ENCODE measurements at regions not wholly inside any gene's neighbourhood (a gene's known extent, or its start where the extent isn't known, plus 50 kb on each side); places are given as distances from the start of the nearest gene placed in this dataset.
"Not testable (repeated sequence)": the region's sequence is repeated elsewhere in the genome, so short reads cannot be mapped to it uniquely, and the experiment has no call there.

DNA sequence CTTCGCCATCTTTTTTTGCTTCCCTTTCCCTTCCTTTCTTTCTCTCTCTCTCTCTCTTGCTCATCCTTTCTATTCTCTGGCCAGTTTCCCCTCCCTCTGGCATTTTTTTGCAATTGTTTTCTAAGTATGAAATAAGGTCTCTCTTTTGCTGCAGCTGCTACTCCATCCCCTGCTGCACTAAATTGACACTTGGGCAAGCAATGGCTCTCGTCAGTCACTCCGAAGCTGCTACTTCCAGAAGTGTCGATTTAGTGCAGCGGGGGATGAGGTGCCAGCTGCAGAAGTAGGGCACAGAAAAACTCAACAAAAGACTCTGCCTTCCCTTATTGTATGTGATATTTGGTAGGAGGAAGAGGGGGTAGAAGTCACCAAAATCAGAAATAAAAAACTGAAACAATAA, 642.3 kb downstream of the RWDD3 start:
- Histone ChIP-seq H3K27ac (no peak overlapping the region), H3K9me3 (ENCODE audit: low read depth, low read length) (no peaks in the 10 kb centered on the region), H3K4me3 (no peak overlapping the region), H3K9ac (ENCODE audit: insufficient read length) (no peak overlapping the region), H3K36me3 (ENCODE audit: insufficient read depth, low read length) (no peaks in the 10 kb centered on the region)
- no peak for TF ChIP-seq EZH2 (IDR thresholded peaks at IDR 0.05)
- TF ChIP-seq FOXP2 (optimal IDR thresholded peaks at IDR 0.05; ENCODE audit: control extremely low read depth, extremely low read length, insufficient read depth) = no peak
- TF ChIP-seq POLR2AphosphoS5 (IDR thresholded peaks at IDR 0.05; ENCODE audit: borderline replicate concordance, low read depth, low read length) = no peak
- no peak for DNase-seq (ENCODE audit: low read depth, low spot score)

DNA sequence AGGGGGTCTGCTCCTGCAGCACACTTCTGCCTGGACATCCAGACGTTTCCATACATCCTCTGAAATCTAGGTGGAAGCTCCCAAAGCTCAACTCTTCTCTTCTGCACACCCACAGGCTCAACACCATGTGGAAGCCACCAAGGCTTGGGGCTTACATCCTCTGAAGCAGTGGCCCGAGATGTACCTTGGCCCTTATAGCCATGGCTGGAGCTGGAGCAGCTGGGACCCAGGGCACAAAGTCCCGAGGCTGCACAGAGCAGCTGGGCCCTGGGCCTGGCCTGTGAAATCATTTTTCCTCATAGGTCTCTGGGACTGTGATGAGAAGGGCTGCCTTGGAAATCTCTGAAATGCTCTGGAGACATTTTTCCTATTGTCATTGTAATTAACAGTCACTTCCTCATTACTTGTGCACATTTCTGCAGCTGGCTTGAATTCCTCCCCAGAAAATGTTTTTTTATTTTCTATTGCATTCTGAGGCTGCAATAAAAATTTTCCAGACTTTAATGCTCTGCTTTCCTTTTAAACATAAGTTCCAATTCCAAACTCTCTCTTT, 645.6 kb downstream of the RWDD3 start:
- no peak for DNase-seq (ENCODE audit: low read depth, low spot score)

DNA sequence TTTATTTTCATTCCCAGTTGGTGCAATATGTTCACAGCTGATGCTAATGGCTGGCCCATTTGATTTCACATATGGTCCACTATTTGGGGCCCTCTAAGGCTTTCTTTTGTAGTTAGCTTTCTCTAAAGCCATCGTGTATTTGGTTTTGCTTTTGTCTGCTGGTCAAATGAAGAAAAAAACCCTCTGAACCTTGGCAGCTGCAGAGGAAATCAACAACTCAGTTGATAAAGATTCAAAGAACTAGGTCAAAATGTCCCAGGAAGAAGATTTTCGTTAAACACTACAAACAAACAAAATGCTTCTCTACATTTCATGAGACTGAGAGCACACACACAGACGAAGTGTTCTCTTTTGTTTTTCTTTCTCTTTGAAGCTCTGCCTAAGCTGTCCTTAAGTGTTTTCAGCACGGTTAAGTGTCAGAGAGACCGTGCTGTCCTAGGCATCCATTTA, 655.0 kb downstream of the RWDD3 start:
- TF ChIP-seq FOXP2 (optimal IDR thresholded peaks at IDR 0.05; ENCODE audit: control extremely low read depth, extremely low read length, insufficient read depth) (no peak), POLR2AphosphoS5 (IDR thresholded peaks at IDR 0.05; ENCODE audit: borderline replicate concordance, low read depth, low read length) (no peak), EZH2 (IDR thresholded peaks at IDR 0.05) (no peak)
- no peak overlapping the region for H3K4me3 ChIP-seq
- no peak for DNase-seq (ENCODE audit: low read depth, low spot score)
- H3K9me3 ChIP-seq (ENCODE audit: low read depth, low read length) = no peaks in the 10 kb centered on the region
- H3K27ac ChIP-seq = no peak overlapping the region
- no peak overlapping the region for H3K9ac ChIP-seq (ENCODE audit: insufficient read length)
- no peaks in the 10 kb centered on the region for H3K36me3 ChIP-seq (ENCODE audit: insufficient read depth, low read length)

More for the DNA sequence above, 645.6 kb downstream of the RWDD3 start:
- Histone ChIP-seq H3K9me3 (ENCODE audit: low read depth, low read length) (no peaks in the 10 kb centered on the region), H3K9ac (ENCODE audit: insufficient read length) (no peak overlapping the region), H3K36me3 (ENCODE audit: insufficient read depth, low read length) (no peaks in the 10 kb centered on the region), H3K27ac (no peak overlapping the region), H3K4me3 (no peak overlapping the region)
- TF ChIP-seq FOXP2 (optimal IDR thresholded peaks at IDR 0.05; ENCODE audit: control extremely low read depth, extremely low read length, insufficient read depth) = no peak
- TF ChIP-seq EZH2 (IDR thresholded peaks at IDR 0.05) = no peak
- no peak for TF ChIP-seq POLR2AphosphoS5 (IDR thresholded peaks at IDR 0.05; ENCODE audit: borderline replicate concordance, low read depth, low read length)

DNA sequence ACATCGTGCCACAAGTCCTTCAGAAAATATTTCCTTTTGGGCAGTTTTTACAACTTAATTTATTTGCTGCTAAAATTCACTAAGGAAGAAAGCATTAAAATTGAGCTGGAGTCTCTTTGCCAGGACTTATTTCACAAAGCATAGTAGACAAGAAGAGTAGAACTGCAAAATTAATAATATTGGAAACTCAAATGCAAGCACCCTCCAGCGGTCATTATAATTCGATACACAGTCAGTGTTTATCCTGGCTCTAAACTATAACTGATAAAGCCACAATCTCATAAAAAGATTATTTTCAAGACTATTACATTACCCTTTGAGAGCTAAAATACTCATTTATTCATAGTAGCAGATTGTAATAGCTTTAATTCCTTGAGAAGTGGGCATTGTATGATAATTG, 655.4 kb downstream of the RWDD3 start:
- no peaks in the 10 kb centered on the region for H3K36me3 ChIP-seq (ENCODE audit: insufficient read depth, low read length)
- no peak overlapping the region for H3K4me3 ChIP-seq
- no peak for TF ChIP-seq POLR2AphosphoS5 (IDR thresholded peaks at IDR 0.05; ENCODE audit: borderline replicate concordance, low read depth, low read length)
- no peak for TF ChIP-seq FOXP2 (optimal IDR thresholded peaks at IDR 0.05; ENCODE audit: control extremely low read depth, extremely low read length, insufficient read depth)
- TF ChIP-seq EZH2 (IDR thresholded peaks at IDR 0.05) = no peak
- H3K9ac ChIP-seq (ENCODE audit: insufficient read length) = no peak overlapping the region
- no peak for DNase-seq (ENCODE audit: low read depth, low spot score)
- no peak overlapping the region for H3K27ac ChIP-seq
- no peaks in the 10 kb centered on the region for H3K9me3 ChIP-seq (ENCODE audit: low read depth, low read length)

DNA sequence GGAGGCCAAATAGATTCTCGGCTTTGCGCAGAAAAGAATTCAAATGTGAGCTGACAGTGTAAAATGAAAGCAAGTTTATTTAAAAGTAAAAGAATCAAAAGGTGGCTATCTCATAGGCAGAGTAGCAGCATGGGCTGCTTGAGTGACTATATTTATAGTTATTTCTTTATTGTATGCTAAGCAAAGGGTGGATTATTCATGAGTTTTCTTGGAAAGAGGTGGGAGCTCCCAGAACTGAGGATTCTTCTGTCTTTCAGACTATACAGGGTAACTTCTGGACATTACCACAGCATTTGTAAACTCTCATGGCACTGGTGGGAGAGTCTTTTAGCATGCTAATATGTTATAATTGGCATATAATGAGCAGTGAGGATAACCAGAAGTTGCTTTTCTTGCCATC, 659.9 kb downstream of the RWDD3 start:
- DNase-seq (ENCODE audit: low read depth, low spot score) = no peak

DNA sequence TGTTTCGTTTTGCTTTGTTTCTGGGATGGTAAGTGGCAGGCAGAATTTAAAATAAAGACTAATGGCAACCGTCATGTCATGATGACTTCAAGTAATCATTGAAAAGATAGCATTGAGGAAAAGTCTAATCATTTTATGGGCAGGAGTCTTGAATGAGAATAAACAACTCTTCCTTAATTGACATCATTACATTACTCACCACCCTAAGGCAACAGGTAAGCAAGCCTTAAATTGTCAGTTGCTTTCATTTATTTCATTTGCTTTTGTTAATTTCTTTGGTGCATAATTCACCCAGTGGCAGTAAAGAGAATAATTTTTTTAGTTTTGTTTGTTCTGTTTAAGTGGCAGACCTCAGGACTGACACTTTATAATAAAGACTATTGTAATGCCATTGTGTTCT, 669.0 kb downstream of the RWDD3 start:
- H3K9ac ChIP-seq (ENCODE audit: insufficient read length) = no peak overlapping the region
- TF ChIP-seq FOXP2 (optimal IDR thresholded peaks at IDR 0.05; ENCODE audit: control extremely low read depth, extremely low read length, insufficient read depth) (no peak), EZH2 (IDR thresholded peaks at IDR 0.05) (no peak), POLR2AphosphoS5 (IDR thresholded peaks at IDR 0.05; ENCODE audit: borderline replicate concordance, low read depth, low read length) (no peak)
- H3K27ac ChIP-seq = no peak overlapping the region
- DNase-seq (ENCODE audit: low read depth, low spot score) = no peak
- H3K36me3 ChIP-seq (ENCODE audit: insufficient read depth, low read length) = no peaks in the 10 kb centered on the region
- no peaks in the 10 kb centered on the region for H3K9me3 ChIP-seq (ENCODE audit: low read depth, low read length)
- H3K4me3 ChIP-seq = no peak overlapping the region

More for the DNA sequence above, 659.9 kb downstream of the RWDD3 start:
- Histone ChIP-seq H3K36me3 (ENCODE audit: insufficient read depth, low read length) (no peaks in the 10 kb centered on the region), H3K9ac (ENCODE audit: insufficient read length) (no peak overlapping the region), H3K4me3 (no peak overlapping the region), H3K27ac (no peak overlapping the region), H3K9me3 (ENCODE audit: low read depth, low read length) (no peaks in the 10 kb centered on the region)
- TF ChIP-seq EZH2 (IDR thresholded peaks at IDR 0.05) = no peak
- TF ChIP-seq POLR2AphosphoS5 (IDR thresholded peaks at IDR 0.05; ENCODE audit: borderline replicate concordance, low read depth, low read length) = no peak

DNA sequence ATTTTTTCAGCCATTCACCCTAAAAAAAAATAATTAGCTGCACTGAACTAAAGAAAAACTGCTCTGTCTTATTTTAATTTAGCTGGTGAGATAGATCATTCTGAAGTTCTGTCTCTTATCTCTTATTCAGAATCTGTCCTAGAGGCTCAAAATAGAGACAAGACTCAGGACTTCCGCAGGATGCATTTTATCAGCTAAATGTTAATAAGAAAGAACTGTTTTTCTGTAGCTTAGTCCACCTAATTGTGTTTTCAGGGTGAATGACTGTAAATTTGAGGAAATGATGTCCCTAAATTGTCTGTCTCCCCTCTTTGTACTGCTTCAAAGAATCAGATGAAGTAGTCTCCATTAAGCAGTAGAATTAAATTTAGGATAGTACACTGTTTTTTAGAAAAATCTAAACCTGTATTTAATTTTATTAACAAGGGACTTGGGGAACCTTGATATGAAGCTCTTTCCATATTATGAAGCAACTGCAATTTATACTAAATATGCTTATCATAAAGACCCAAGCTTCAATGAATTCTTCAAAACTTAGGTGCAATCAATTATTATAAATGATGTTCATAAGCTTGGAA, 671.9 kb downstream of the RWDD3 start:
- Histone ChIP-seq H3K9me3 (ENCODE audit: low read depth, low read length) (no peaks in the 10 kb centered on the region), H3K9ac (ENCODE audit: insufficient read length) (no peak overlapping the region), H3K27ac (no peak overlapping the region), H3K36me3 (ENCODE audit: insufficient read depth, low read length) (no peaks in the 10 kb centered on the region), H3K4me3 (no peak overlapping the region)
- TF ChIP-seq FOXP2 (optimal IDR thresholded peaks at IDR 0.05; ENCODE audit: control extremely low read depth, extremely low read length, insufficient read depth) = no peak
- TF ChIP-seq POLR2AphosphoS5 (IDR thresholded peaks at IDR 0.05; ENCODE audit: borderline replicate concordance, low read depth, low read length) = no peak
- TF ChIP-seq EZH2 (IDR thresholded peaks at IDR 0.05) = no peak
- DNase-seq (ENCODE audit: low read depth, low spot score) = no peak

DNA sequence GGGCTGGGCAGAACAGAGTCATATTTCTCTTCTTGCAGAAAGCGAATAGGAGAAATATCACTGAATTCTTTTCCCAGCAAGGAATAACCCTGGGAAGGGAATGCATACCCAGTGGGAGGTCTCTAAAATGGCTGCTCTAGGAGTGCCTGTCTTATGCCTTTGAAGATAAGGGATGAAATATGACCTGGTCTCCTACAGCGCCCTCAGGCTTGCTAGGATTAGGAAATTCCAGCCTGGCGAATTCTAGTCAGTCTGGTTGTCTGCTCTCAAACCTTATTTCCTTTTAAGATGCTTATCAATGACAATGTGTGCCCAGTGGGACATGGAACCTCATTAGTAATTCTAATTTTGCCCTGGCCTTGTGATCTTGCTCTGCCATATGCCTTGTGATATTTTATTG, 677.7 kb downstream of the RWDD3 start:
- not testable (repeated sequence) for H3K9me3 ChIP-seq (ENCODE audit: low read depth, low read length); H3K27ac ChIP-seq; H3K36me3 ChIP-seq (ENCODE audit: insufficient read depth, low read length); H3K4me3 ChIP-seq; H3K9ac ChIP-seq (ENCODE audit: insufficient read length)
- peak; percentile 50 for DNase-seq (ENCODE audit: low read depth, low spot score)

DNA sequence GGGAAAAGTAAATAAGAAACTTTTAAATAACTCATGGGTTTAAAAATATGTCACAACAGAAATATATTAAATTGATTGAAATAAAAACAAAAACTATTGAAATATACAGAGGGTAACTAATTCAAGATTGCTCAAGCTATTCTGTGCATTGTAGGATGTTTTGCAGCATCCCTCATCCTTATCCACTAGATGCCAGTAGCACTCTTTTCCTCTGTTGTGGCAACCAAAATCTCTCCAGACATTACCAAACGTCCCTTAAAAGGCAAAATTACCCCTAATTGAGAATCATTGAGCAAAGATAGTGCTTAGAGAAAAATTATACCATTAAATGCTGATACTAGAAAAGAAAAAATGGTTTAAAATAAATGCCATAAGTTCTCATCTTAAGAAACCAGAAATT, 682.6 kb downstream of the RWDD3 start:
- no peaks in the 10 kb centered on the region for H3K36me3 ChIP-seq (ENCODE audit: insufficient read depth, low read length)
- peak; percentile 28 for DNase-seq (ENCODE audit: low read depth, low spot score)
- TF ChIP-seq FOXP2 (optimal IDR thresholded peaks at IDR 0.05; ENCODE audit: control extremely low read depth, extremely low read length, insufficient read depth) (no peak), EZH2 (IDR thresholded peaks at IDR 0.05) (no peak), POLR2AphosphoS5 (IDR thresholded peaks at IDR 0.05; ENCODE audit: borderline replicate concordance, low read depth, low read length) (no peak)

More for the DNA sequence above, 682.6 kb downstream of the RWDD3 start:
- Histone ChIP-seq H3K4me3 (no peak overlapping the region), H3K27ac (no peak overlapping the region), H3K9me3 (ENCODE audit: low read depth, low read length) (no peaks in the 10 kb centered on the region), H3K9ac (ENCODE audit: insufficient read length) (no peak overlapping the region)

Data from SK-N-MC (cell line).